ENCODE measurements at regions not wholly inside any gene's neighbourhood (a gene's known extent, or its start where the extent isn't known, plus 50 kb on each side); places are given as distances from the start of the nearest gene placed in this dataset.

DNA sequence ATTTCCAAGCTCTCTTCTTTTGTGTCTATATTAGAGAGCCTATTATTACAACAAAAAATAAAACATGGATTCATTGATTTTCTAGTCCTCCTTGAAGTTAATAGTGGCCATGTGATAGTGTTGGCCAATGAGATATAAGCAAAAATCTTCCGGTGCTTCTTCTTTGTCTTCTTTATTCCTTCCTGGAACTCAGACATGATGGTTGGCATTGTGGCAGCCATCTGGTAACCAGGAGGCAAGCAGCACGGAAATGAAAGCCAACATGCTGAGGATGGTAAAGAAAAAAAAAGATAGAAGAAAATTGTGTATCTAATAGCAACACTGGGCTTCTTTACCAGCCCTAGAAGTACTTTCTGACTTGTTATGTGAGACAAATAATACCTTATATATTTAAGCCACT lies 50.8 kb upstream of the SEL1L start:
- Histone ChIP-seq H2AFZ (no peak overlapping the region), H3K36me3 (ENCODE audit: insufficient read depth) (no peaks in the 10 kb centered on the region; the same call in 1 of the 2 replicates), H3K9me2 (ENCODE audit: insufficient read depth) (no peaks in the 10 kb centered on the region), H3K4me1 (ENCODE audit: insufficient read depth) (no peaks in the 10 kb centered on the region; the same call in 1 of the 2 replicates), H3K27ac (ENCODE audit: low read depth) (no peak overlapping the region), H3K4me3 (no peak overlapping the region), H3K79me2 (replicated peaks; ENCODE audit: insufficient read depth) (no peaks in the 10 kb centered on the region), H3K27me3 (ENCODE audit: insufficient read depth) (no peaks in the 10 kb centered on the region), H3K4me2 (no peak overlapping the region), H4K20me1 (replicated peaks; ENCODE audit: insufficient read depth) (no peaks in the 10 kb centered on the region), H3F3A (replicated peaks; ENCODE audit: low read depth) (no peaks in the 10 kb centered on the region)
- TF ChIP-seq REST (IDR thresholded peaks at IDR 0.05; ENCODE audit: unreplicated experiment), result no peak
- no peak for TF ChIP-seq STAT1 (IDR thresholded peaks at IDR 0.05; ENCODE audit: unreplicated experiment)
- TF ChIP-seq EZH2phosphoT487 (IDR thresholded peaks at IDR 0.05; ENCODE audit: unreplicated experiment), result no peak
- no peak for TF ChIP-seq EZH2 (IDR thresholded peaks at IDR 0.05; ENCODE audit: low read depth, unreplicated experiment)
- TF ChIP-seq, protein P1, sequence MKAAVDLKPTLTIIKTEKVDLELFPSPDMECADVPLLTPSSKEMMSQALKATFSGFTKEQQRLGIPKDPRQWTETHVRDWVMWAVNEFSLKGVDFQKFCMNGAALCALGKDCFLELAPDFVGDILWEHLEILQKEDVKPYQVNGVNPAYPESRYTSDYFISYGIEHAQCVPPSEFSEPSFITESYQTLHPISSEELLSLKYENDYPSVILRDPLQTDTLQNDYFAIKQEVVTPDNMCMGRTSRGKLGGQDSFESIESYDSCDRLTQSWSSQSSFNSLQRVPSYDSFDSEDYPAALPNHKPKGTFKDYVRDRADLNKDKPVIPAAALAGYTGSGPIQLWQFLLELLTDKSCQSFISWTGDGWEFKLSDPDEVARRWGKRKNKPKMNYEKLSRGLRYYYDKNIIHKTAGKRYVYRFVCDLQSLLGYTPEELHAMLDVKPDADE (IDR thresholded peaks at IDR 0.05), result no peak
- TF ChIP-seq ZNF114 (CRISPR knock-in tag; IDR thresholded peaks at IDR 0.05), result no peak
- no peak for TF ChIP-seq ZNF331 (CRISPR knock-in tag; IDR thresholded peaks at IDR 0.05; ENCODE audit: low read depth)
- no peak for TF ChIP-seq POLR2AphosphoS5 (IDR thresholded peaks at IDR 0.05; ENCODE audit: low read depth)
- TF ChIP-seq, protein P2, sequence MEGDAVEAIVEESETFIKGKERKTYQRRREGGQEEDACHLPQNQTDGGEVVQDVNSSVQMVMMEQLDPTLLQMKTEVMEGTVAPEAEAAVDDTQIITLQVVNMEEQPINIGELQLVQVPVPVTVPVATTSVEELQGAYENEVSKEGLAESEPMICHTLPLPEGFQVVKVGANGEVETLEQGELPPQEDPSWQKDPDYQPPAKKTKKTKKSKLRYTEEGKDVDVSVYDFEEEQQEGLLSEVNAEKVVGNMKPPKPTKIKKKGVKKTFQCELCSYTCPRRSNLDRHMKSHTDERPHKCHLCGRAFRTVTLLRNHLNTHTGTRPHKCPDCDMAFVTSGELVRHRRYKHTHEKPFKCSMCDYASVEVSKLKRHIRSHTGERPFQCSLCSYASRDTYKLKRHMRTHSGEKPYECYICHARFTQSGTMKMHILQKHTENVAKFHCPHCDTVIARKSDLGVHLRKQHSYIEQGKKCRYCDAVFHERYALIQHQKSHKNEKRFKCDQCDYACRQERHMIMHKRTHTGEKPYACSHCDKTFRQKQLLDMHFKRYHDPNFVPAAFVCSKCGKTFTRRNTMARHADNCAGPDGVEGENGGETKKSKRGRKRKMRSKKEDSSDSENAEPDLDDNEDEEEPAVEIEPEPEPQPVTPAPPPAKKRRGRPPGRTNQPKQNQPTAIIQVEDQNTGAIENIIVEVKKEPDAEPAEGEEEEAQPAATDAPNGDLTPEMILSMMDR (conservative IDR thresholded peaks at IDR 0.05; ENCODE audit: low read depth in 2 of 2), result no peak
- TF ChIP-seq CREB1 (CRISPR knock-in tag; IDR thresholded peaks at IDR 0.05; ENCODE audit: low read depth), result no peak
- TF ChIP-seq, protein P3, sequence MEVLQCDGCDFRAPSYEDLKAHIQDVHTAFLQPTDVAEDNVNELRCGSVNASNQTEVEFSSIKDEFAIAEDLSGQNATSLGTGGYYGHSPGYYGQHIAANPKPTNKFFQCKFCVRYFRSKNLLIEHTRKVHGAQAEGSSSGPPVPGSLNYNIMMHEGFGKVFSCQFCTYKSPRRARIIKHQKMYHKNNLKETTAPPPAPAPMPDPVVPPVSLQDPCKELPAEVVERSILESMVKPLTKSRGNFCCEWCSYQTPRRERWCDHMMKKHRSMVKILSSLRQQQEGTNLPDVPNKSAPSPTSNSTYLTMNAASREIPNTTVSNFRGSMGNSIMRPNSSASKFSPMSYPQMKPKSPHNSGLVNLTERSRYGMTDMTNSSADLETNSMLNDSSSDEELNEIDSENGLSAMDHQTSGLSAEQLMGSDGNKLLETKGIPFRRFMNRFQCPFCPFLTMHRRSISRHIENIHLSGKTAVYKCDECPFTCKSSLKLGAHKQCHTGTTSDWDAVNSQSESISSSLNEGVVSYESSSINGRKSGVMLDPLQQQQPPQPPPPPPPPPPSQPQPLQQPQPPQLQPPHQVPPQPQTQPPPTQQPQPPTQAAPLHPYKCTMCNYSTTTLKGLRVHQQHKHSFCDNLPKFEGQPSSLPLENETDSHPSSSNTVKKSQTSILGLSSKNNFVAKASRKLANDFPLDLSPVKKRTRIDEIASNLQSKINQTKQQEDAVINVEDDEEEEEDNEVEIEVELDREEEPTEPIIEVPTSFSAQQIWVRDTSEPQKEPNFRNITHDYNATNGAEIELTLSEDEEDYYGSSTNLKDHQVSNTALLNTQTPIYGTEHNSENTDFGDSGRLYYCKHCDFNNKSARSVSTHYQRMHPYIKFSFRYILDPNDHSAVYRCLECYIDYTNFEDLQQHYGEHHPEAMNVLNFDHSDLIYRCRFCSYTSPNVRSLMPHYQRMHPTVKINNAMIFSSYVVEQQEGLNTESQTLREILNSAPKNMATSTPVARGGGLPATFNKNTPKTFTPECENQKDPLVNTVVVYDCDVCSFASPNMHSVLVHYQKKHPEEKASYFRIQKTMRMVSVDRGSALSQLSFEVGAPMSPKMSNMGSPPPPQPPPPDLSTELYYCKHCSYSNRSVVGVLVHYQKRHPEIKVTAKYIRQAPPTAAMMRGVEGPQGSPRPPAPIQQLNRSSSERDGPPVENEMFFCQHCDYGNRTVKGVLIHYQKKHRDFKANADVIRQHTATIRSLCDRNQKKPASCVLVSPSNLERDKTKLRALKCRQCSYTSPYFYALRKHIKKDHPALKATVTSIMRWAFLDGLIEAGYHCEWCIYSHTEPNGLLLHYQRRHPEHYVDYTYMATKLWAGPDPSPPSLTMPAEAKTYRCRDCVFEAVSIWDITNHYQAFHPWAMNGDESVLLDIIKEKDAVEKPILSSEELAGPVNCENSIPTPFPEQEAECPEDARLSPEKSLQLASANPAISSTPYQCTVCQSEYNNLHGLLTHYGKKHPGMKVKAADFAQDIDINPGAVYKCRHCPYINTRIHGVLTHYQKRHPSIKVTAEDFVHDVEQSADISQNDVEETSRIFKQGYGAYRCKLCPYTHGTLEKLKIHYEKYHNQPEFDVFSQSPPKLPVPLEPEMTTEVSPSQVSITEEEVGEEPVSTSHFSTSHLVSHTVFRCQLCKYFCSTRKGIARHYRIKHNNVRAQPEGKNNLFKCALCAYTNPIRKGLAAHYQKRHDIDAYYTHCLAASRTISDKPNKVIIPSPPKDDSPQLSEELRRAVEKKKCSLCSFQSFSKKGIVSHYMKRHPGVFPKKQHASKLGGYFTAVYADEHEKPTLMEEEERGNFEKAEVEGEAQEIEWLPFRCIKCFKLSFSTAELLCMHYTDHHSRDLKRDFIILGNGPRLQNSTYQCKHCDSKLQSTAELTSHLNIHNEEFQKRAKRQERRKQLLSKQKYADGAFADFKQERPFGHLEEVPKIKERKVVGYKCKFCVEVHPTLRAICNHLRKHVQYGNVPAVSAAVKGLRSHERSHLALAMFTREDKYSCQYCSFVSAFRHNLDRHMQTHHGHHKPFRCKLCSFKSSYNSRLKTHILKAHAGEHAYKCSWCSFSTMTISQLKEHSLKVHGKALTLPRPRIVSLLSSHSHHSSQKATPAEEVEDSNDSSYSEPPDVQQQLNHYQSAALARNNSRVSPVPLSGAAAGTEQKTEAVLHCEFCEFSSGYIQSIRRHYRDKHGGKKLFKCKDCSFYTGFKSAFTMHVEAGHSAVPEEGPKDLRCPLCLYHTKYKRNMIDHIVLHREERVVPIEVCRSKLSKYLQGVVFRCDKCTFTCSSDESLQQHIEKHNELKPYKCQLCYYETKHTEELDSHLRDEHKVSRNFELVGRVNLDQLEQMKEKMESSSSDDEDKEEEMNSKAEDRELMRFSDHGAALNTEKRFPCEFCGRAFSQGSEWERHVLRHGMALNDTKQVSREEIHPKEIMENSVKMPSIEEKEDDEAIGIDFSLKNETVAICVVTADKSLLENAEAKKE (CRISPR knock-in tag; IDR thresholded peaks at IDR 0.05), result no peak
- TF ChIP-seq JUNB (IDR thresholded peaks at IDR 0.05; ENCODE audit: unreplicated experiment), result no peak
- no peak for TF ChIP-seq NANOG (IDR thresholded peaks at IDR 0.05; ENCODE audit: borderline replicate concordance)
- ATAC-seq, result no peak
- Mint-ChIP-seq H3K27me3 (ENCODE audit: insufficient read depth, low read depth, poor library complexity) (peaks cover 2% of the 10 kb centered on the region), H3K4me3 (no peak overlapping the region), H3K27ac (no peak overlapping the region), H3K4me1 (peaks cover 5% of the 10 kb centered on the region; the same call in 2 of the 3 replicates), H3K36me3 (ENCODE audit: low read depth) (no peaks in the 10 kb centered on the region), H3K9me3 (peaks cover 14% of the 10 kb centered on the region; the same call in 2 of the 3 replicates)
- DNase-seq (ENCODE audit: low spot score), result no peak

Measured in GM23338 (cell line).